Breast epithelium (tissue), 4 donors: ENCODE measurements at regions not wholly inside any gene's neighbourhood (a gene's known extent, or its start where the extent isn't known, plus 50 kb on each side); places are given as distances from the start of the nearest gene placed in this dataset.

Experiments used
- DNase-seq, 2 donors: peaks; one replicate each; pipeline ENCODE4 v3.0.0-alpha.2; 2019; ENCODE audit warnings: low spot score in 2 of 2
- H3K27ac ChIP-seq, 2 donors: fragments of 200-600 bp; sonication (generic) in 1 of 2; one replicate each; pipeline ENCODE4 v1.5.1; 2016 to 2019; ENCODE audit warnings: mild to moderate bottlenecking in 1 of 2
- H3K27me3 ChIP-seq, 2 donors: fragments of 200-600 bp; sonication (generic) in 1 of 2; one replicate each; pipeline versions ENCODE4 v1.5.1 to v1.6.0; 2017 to 2019; ENCODE audit warnings: control low read depth in 1 of 2, mild to moderate bottlenecking in 1 of 2
- H3K36me3 ChIP-seq: fragments of 200-600 bp; one replicate; pipeline ENCODE4 v1.5.1; 2019
- H3K4me1 ChIP-seq, 2 donors: fragments of 200-600 bp; sonication (generic); one replicate each; pipeline ENCODE4 v1.5.1; 2016 to 2019; ENCODE audit warnings: control low read depth in 1 of 2
- H3K4me3 ChIP-seq, 3 donors: fragments of 200-600 bp; sonication (generic); 1 replicate in 2 of 3; 2 replicates in 1 of 3; pipeline ENCODE4 v1.5.1; 2016 to 2019; ENCODE audit warnings: mild to moderate bottlenecking in 3 of 3, moderate library complexity in 2 of 3
- H3K9me3 ChIP-seq, 2 donors: fragments of 200-600 bp; sonication (generic) in 1 of 2; one replicate each; pipeline ENCODE4 v1.5.1; 2016 to 2019; ENCODE audit warnings: control low read depth in 1 of 2
- CTCF ChIP-seq, 3 donors: fragments of 450-650 bp; IDR thresholded peaks; one replicate each; pipeline ENCODE4 v1.5.1; 2016 to 2017; ENCODE audit warnings: antibody characterized with exemption in 3 of 3, mild to moderate bottlenecking in 3 of 3, moderate library complexity in 3 of 3
- POLR2A ChIP-seq: fragments of 450-650 bp; IDR thresholded peaks from one replicate; pipeline ENCODE4 v1.6.1; 2016; ENCODE audit warnings: antibody characterized with exemption, mild to moderate bottlenecking, moderate library complexity
- POLR2AphosphoS5 ChIP-seq, 3 donors: sonication (generic); formaldehyde crosslinking; IDR thresholded peaks; one replicate each; pipeline ENCODE4 v1.6.1; 2017; ENCODE audit warnings: antibody characterized with exemption in 3 of 3
- intact Hi-C: fragments of 100-400 bp; cut with DNase I; formaldehyde crosslinking; loops from one replicate; pipeline ENCODE4 v1.15.1; 2023; ENCODE audit warnings: low total_unique reads

DNA sequence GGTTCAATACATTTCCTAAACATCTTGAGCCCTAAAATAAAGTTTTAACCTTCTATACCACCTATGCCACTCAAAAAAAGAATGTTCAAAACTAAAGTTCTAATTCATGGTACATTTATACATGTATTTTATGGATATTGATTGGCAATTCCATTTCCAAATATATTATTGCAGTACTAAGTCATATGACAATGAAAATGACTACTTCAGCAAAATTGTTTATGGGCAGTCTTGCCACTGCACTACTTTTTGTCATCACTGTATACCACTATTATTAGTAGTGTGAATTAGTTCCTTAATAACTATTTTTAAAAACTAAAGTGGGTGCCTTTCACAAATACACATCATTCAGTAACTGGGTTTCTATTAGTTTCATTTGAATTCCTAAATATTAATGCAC is 199.6 kb upstream of the CYLC2 start:
- Histone ChIP-seq H3K4me3 (no peak overlapping the region), H3K4me1 (no peaks in the 10 kb centered on the region), H3K9me3 (no peaks in the 10 kb centered on the region), H3K27ac (no peak overlapping the region), H3K27me3 (no peaks in the 10 kb centered on the region), H3K36me3 (no peaks in the 10 kb centered on the region)
- TF ChIP-seq POLR2A = no peak
- no peak for TF ChIP-seq POLR2AphosphoS5 (IDR thresholded peaks at IDR 0.05)
- TF ChIP-seq CTCF (IDR thresholded peaks at IDR 0.05) = no peak
- intact Hi-C loops = no loop called here
- no peak for DNase-seq

DNA sequence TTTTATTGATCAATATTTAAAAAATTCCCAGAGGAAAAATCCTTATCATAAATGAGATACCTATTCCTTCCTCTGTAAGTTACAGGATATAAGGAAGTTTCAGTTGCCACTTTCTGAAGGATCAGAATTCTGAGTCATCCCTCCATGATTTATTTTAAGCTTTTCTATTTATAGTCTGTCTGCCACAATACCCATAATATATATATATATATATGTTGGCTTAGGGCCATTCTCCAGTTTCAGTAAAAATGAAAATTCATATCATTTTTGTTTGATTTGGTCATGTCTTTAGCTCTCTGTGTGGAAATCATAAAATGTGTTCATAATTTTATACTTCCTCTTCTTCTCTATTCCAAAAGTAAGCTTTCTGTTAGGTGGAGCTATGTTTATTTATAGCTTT is 215.8 kb upstream of the CYLC2 start:
- intact Hi-C loops = no loop called here
- H3K27ac ChIP-seq = no peak overlapping the region
- DNase-seq = no peak
- H3K36me3 ChIP-seq = no peaks in the 10 kb centered on the region
- H3K9me3 ChIP-seq = no peaks in the 10 kb centered on the region
- no peak overlapping the region for H3K4me3 ChIP-seq
- H3K4me1 ChIP-seq = no peaks in the 10 kb centered on the region
- no peaks in the 10 kb centered on the region for H3K27me3 ChIP-seq
- TF ChIP-seq CTCF (IDR thresholded peaks at IDR 0.05) (no peak), POLR2A (no peak), POLR2AphosphoS5 (IDR thresholded peaks at IDR 0.05) (no peak)

- intact Hi-C loops = no loop called here
- TF ChIP-seq CTCF (IDR thresholded peaks at IDR 0.05) (no peak), POLR2A (no peak), POLR2AphosphoS5 (IDR thresholded peaks at IDR 0.05) (no peak)
- DNase-seq = no peak
- Histone ChIP-seq H3K9me3 (no peaks in the 10 kb centered on the region), H3K4me1 (no peaks in the 10 kb centered on the region), H3K27me3 (no peaks in the 10 kb centered on the region), H3K36me3 (no peaks in the 10 kb centered on the region), H3K4me3 (no peak overlapping the region), H3K27ac (no peak overlapping the region)
Measured at GRCh38 chr9:102778746-102779145, 216.4 kb upstream of the CYLC2 start.

- DNase-seq = no peak
- Histone ChIP-seq H3K27ac (no peak overlapping the region), H3K4me3 (no peak overlapping the region), H3K4me1 (no peaks in the 10 kb centered on the region), H3K9me3 (no peaks in the 10 kb centered on the region), H3K27me3 (no peaks in the 10 kb centered on the region), H3K36me3 (no peaks in the 10 kb centered on the region)
- intact Hi-C loops = no loop called here
- TF ChIP-seq POLR2AphosphoS5 (IDR thresholded peaks at IDR 0.05) (no peak), POLR2A (no peak), CTCF (IDR thresholded peaks at IDR 0.05) (no peak)
Measured at GRCh38 chr9:102770704-102771103, 224.4 kb upstream of the CYLC2 start.

DNA sequence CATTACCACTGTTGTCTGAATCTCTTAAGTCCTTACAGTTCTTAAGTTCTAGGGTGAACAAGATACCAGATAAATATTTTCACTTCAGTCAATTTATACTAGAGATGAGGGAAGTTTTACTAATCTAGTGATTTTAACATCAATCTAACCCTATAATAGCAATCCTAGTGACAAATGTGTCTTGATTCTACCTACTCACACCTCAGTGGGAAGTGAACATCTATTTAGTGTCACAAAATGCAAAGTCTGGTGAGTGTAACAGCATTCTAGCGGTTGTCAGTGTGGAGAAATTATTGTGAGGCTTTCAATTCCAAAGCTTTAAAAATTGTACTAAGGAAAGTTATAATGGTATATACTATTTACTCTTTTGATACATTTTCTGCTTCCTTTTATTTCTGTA is 225.8 kb upstream of the CYLC2 start:
- intact Hi-C loops = no loop called here
- TF ChIP-seq CTCF (IDR thresholded peaks at IDR 0.05) (no peak), POLR2AphosphoS5 (IDR thresholded peaks at IDR 0.05) (no peak), POLR2A (no peak)
- no peak for DNase-seq

More for the DNA sequence above, 225.8 kb upstream of the CYLC2 start:
- no peaks in the 10 kb centered on the region for H3K9me3 ChIP-seq
- H3K27ac ChIP-seq = no peak overlapping the region
- no peaks in the 10 kb centered on the region for H3K4me1 ChIP-seq
- H3K36me3 ChIP-seq = no peaks in the 10 kb centered on the region
- no peak overlapping the region for H3K4me3 ChIP-seq
- no peaks in the 10 kb centered on the region for H3K27me3 ChIP-seq
